MCF 10A (cell line): ENCODE measurements at regions not wholly inside any gene's neighbourhood (a gene's known extent, or its start where the extent isn't known, plus 50 kb on each side); places are given as distances from the start of the nearest gene placed in this dataset.
A peak's percentile ranks its signal among the peaks of the same experiment; 100 is the strongest.

Experiments
- BruUV-seq: library from RNA; stranded (reverse); fragments of 400-500 nt; replicated peaks from 2 replicates; lab custom pipeline; 2021; lab: Mats Ljungman, UMichigan
- CTCF ChIA-PET: fragments of 300-600 bp; sonication (Branson Sonifier 250); formaldehyde crosslinking; extraction: SDS; loops from one replicate; lab custom pipeline; 2021; ENCODE audit warnings: antibody characterized with exemption, inconsistent platforms; lab: Yijun Ruan, JAX
- POLR2A ChIA-PET: fragments of 300-600, 350-650 bp; sonication (Branson Sonifier 250); formaldehyde crosslinking; extraction: SDS; loops from one replicate; lab custom pipeline; 2020; ENCODE audit warnings: antibody characterized with exemption, inconsistent platforms; lab: Yijun Ruan, JAX
- DNase-seq: peaks from one replicate; pipeline ENCODE4 v3.0.0-alpha.2; 2018; ENCODE audit not compliant: unreplicated experiment
- H3K27ac Mint-ChIP-seq: one replicate; pipeline ENCODE4 v1.8.0; 2022; ENCODE audit warnings: mild to moderate bottlenecking, low read depth, mixed read lengths; ENCODE audit not compliant: unreplicated experiment
- H3K27me3 Mint-ChIP-seq: one replicate; pipeline ENCODE4 v1.8.0; 2022; ENCODE audit warnings: mixed read lengths; ENCODE audit not compliant: insufficient read depth, unreplicated experiment
- H3K36me3 Mint-ChIP-seq: one replicate; pipeline ENCODE4 v1.8.0; 2022; ENCODE audit warnings: mild to moderate bottlenecking, moderate library complexity, mixed read lengths; ENCODE audit not compliant: insufficient read depth, unreplicated experiment
- H3K4me1 Mint-ChIP-seq: one replicate; pipeline ENCODE4 v1.8.0; 2022; ENCODE audit warnings: mixed read lengths; ENCODE audit not compliant: insufficient read depth, unreplicated experiment
- H3K4me3 Mint-ChIP-seq: one replicate; pipeline ENCODE4 v1.8.0; 2022; ENCODE audit warnings: mild to moderate bottlenecking, moderate library complexity, mixed read lengths; ENCODE audit not compliant: unreplicated experiment
- H3K9me3 Mint-ChIP-seq: one replicate; pipeline ENCODE4 v1.8.0; 2022; ENCODE audit warnings: mixed read lengths; ENCODE audit not compliant: unreplicated experiment
- CTCF ChIP-seq: fragments of 200-600 bp; IDR thresholded peaks from one replicate; pipeline ENCODE4 v1.8.0; 2022; ENCODE audit warnings: antibody characterized with exemption, mild to moderate bottlenecking; ENCODE audit not compliant: unreplicated experiment
- intact Hi-C: fragments of 100-400 bp; cut with micrococcal nuclease; formaldehyde crosslinking; loops from 2 replicates; pipeline ENCODE4 v1.14.1; 2022

- Mint-ChIP-seq H3K27me3 (no peaks in the 10 kb centered on the region), H3K4me3 (no peak overlapping the region), H3K9me3 (no peaks in the 10 kb centered on the region), H3K27ac (no peak overlapping the region), H3K36me3 (no peaks in the 10 kb centered on the region), H3K4me1 (no peaks in the 10 kb centered on the region)
- ChIA-PET CTCF (no interaction called here), POLR2A (no interaction called here)
- intact Hi-C loops: no loop called here
- no peak for DNase-seq
- no TSS peak for BruUV-seq
- no peak for TF ChIP-seq CTCF
These were observed 123.0 kb upstream of the FANCL start for GRCh38 chr2:58364098-58364497.

- DNase-seq: no peak
- no TSS peak for BruUV-seq
- H3K36me3 Mint-ChIP-seq: no peaks in the 10 kb centered on the region
- no peaks in the 10 kb centered on the region for H3K27me3 Mint-ChIP-seq
- no peak for TF ChIP-seq CTCF
- no peaks in the 10 kb centered on the region for H3K4me1 Mint-ChIP-seq
- intact Hi-C loops: no loop called here
- no peak overlapping the region for H3K4me3 Mint-ChIP-seq
- ChIA-PET CTCF (interaction anchor here (0.7 to 1.7 kb wide), 4 partner anchors 32 to 225 kb away, joined by 3 to 4 read pairs (median 3); no protein-coding TSS in a partner anchor), POLR2A (interaction anchor here (0.6 kb wide), 1 partner anchor 95 kb away, joined by 3 read pairs; no protein-coding TSS in a partner anchor)
- H3K9me3 Mint-ChIP-seq: no peaks in the 10 kb centered on the region
- no peak overlapping the region for H3K27ac Mint-ChIP-seq
These were observed 116.9 kb upstream of the FANCL start for GRCh38 chr2:58358026-58358425.

- intact Hi-C loops: no loop called here
- Mint-ChIP-seq H3K4me3 (no peak overlapping the region), H3K36me3 (no peaks in the 10 kb centered on the region), H3K9me3 (no peaks in the 10 kb centered on the region), H3K27me3 (no peaks in the 10 kb centered on the region), H3K4me1 (no peaks in the 10 kb centered on the region), H3K27ac (no peak overlapping the region)
- DNase-seq: peak; percentile 5
- ChIA-PET CTCF (interaction anchor here (0.7 to 1.7 kb wide), 2 partner anchors 91 to 226 kb away, joined by 3 to 4 read pairs; no protein-coding TSS in a partner anchor), POLR2A (no interaction called here)
- TF ChIP-seq CTCF: no peak
- BruUV-seq: no TSS peak
These were observed 116.4 kb upstream of the FANCL start for GRCh38 chr2:58357521-58357920.

- H3K36me3 Mint-ChIP-seq: no peaks in the 10 kb centered on the region
- DNase-seq: no peak
- no peaks in the 10 kb centered on the region for H3K9me3 Mint-ChIP-seq
- H3K4me3 Mint-ChIP-seq: no peak overlapping the region
- no peaks in the 10 kb centered on the region for H3K27me3 Mint-ChIP-seq
- ChIA-PET CTCF (no interaction called here), POLR2A (no interaction called here)
- no peak overlapping the region for H3K27ac Mint-ChIP-seq
- BruUV-seq: no TSS peak
- no peaks in the 10 kb centered on the region for H3K4me1 Mint-ChIP-seq
- intact Hi-C loops: no loop called here
- TF ChIP-seq CTCF: no peak
These were observed 113.1 kb upstream of the FANCL start for GRCh38 chr2:58354230-58354629.
